CD4-positive, alpha-beta T cell treated with Interleukin-4 for 1 hour (primary cell): ENCODE measurements at regions not wholly inside any gene's neighbourhood (a gene's known extent, or its start where the extent isn't known, plus 50 kb on each side); places are given as distances from the start of the nearest gene placed in this dataset.

Experiments
- DNase-seq, 2 donors: peaks; one replicate each; pipeline ENCODE4 v3.0.0-alpha.2; 2020 to 2022

- DNase-seq: no peak
These were observed 180.6 kb upstream of the GLI2 start for GRCh38 chr2:120555092-120555491.

GRCh38 chr2:120556911-120557310 is 178.8 kb upstream of the GLI2 start:
- no peak for DNase-seq

GRCh38 chr2:120558847-120559246 is 176.8 kb upstream of the GLI2 start:
- DNase-seq: no peak

GRCh38 chr2:120559401-120559800 is 176.3 kb upstream of the GLI2 start:
- no peak for DNase-seq

GRCh38 chr2:120560330-120560729 is 175.3 kb upstream of the GLI2 start:
- no peak for DNase-seq

GRCh38 chr2:120561379-120562035 is 174.2 kb upstream of the GLI2 start:
- DNase-seq: no peak

- no peak for DNase-seq
These were observed 173.3 kb upstream of the GLI2 start for GRCh38 chr2:120562218-120563005.

GRCh38 chr2:120563616-120564015 is 172.1 kb upstream of the GLI2 start:
- no peak for DNase-seq

- no peak for DNase-seq
These were observed 171.2 kb upstream of the GLI2 start for GRCh38 chr2:120564213-120565094.

- DNase-seq: no peak
These were observed 170.6 kb upstream of the GLI2 start for GRCh38 chr2:120565095-120565460.

- no peak for DNase-seq
These were observed 169.7 kb upstream of the GLI2 start for GRCh38 chr2:120565929-120566328.

GRCh38 chr2:120566331-120567035 is 169.2 kb upstream of the GLI2 start:
- DNase-seq: no peak

- no peak for DNase-seq
These were observed 168.5 kb upstream of the GLI2 start for GRCh38 chr2:120567128-120567527.

GRCh38 chr2:120568089-120568974 is 167.3 kb upstream of the GLI2 start:
- DNase-seq: no peak

GRCh38 chr2:120568975-120569268 is 166.7 kb upstream of the GLI2 start:
- no peak for DNase-seq

- DNase-seq: no peak
These were observed 165.7 kb upstream of the GLI2 start for GRCh38 chr2:120570001-120570400.

- DNase-seq: no peak
These were observed 165.1 kb upstream of the GLI2 start for GRCh38 chr2:120570546-120570945.

- no peak for DNase-seq
These were observed 164.5 kb upstream of the GLI2 start for GRCh38 chr2:120571015-120571728.

GRCh38 chr2:120572226-120572625 is 163.4 kb upstream of the GLI2 start:
- no peak for DNase-seq

GRCh38 chr2:120574620-120575019 is 161.0 kb upstream of the GLI2 start:
- DNase-seq: no peak

- DNase-seq: no peak
These were observed 159.7 kb upstream of the GLI2 start for GRCh38 chr2:120575966-120576365.
